ENCODE measurements at regions not wholly inside any gene's neighbourhood (a gene's known extent, or its start where the extent isn't known, plus 50 kb on each side); places are given as distances from the start of the nearest gene placed in this dataset.
"Not testable (repeated sequence)": the region's sequence is repeated elsewhere in the genome, so short reads cannot be mapped to it uniquely, and the experiment has no call there.

GRCh38 chr11:96841792-96842191 lies 452.0 kb downstream of the JRKL start:
- TF ChIP-seq POLR2AphosphoS5 (IDR thresholded peaks at IDR 0.05) (no peak), CTCF (IDR thresholded peaks at IDR 0.05) (no peak), POLR2A (IDR thresholded peaks at IDR 0.05) (no peak), EP300 (IDR thresholded peaks at IDR 0.05) (no peak)
- H3K9me3 ChIP-seq: no peaks in the 10 kb centered on the region
- H3K27me3 ChIP-seq: no peaks in the 10 kb centered on the region
- no peak for DNase-seq
- no peak overlapping the region for H3K27ac ChIP-seq
- no peaks in the 10 kb centered on the region for H3K36me3 ChIP-seq
- H3K4me1 ChIP-seq: no peaks in the 10 kb centered on the region
- H3K4me3 ChIP-seq: no peak overlapping the region
- 56 to 86% methylated on average over 2 of the region's 2 CpGs for WGBS, 2 donors
- intact Hi-C loops (cut with DNase I): no loop called here

GRCh38 chr11:96842731-96843130 lies 452.9 kb downstream of the JRKL start:
- Histone ChIP-seq H3K27ac (no peak overlapping the region), H3K9me3 (no peaks in the 10 kb centered on the region), H3K4me1 (no peaks in the 10 kb centered on the region), H3K27me3 (no peaks in the 10 kb centered on the region), H3K4me3 (no peak overlapping the region), H3K36me3 (no peaks in the 10 kb centered on the region)
- TF ChIP-seq CTCF (IDR thresholded peaks at IDR 0.05) (no peak), POLR2A (IDR thresholded peaks at IDR 0.05) (no peak), POLR2AphosphoS5 (IDR thresholded peaks at IDR 0.05) (no peak), EP300 (IDR thresholded peaks at IDR 0.05) (no peak)
- 93 to 100% methylated on average over 1 of the region's 1 CpG for WGBS, 2 donors
- intact Hi-C loops (cut with DNase I): no loop called here
- no peak for DNase-seq

- intact Hi-C loops (cut with DNase I): no loop called here
- H3K36me3 ChIP-seq: no peaks in the 10 kb centered on the region
- WGBS, 2 donors: 71 to 78% methylated on average over 3 of the region's 3 CpGs
Measured at GRCh38 chr11:96854425-96854824, 464.6 kb downstream of the JRKL start.

GRCh38 chr11:96861722-96862121 lies 471.9 kb downstream of the JRKL start:
- H3K9me3 ChIP-seq; intact Hi-C loops (cut with DNase I); H3K36me3 ChIP-seq; DNase-seq; H3K4me3 ChIP-seq; H3K27ac ChIP-seq; H3K27me3 ChIP-seq; H3K4me1 ChIP-seq: not testable (repeated sequence)
- WGBS, 2 donors: 84 to 91% methylated on average over 3 of the region's 3 CpGs

More at GRCh38 chr11:96854425-96854824, 464.6 kb downstream of the JRKL start:
- no peak overlapping the region for H3K4me3 ChIP-seq
- no peak for DNase-seq
- no peaks in the 10 kb centered on the region for H3K27me3 ChIP-seq
- no peaks in the 10 kb centered on the region for H3K4me1 ChIP-seq
- H3K27ac ChIP-seq: no peak overlapping the region
- TF ChIP-seq CTCF (IDR thresholded peaks at IDR 0.05) (no peak), POLR2AphosphoS5 (IDR thresholded peaks at IDR 0.05) (no peak), POLR2A (IDR thresholded peaks at IDR 0.05) (no peak), EP300 (IDR thresholded peaks at IDR 0.05) (no peak)
- no peaks in the 10 kb centered on the region for H3K9me3 ChIP-seq

GRCh38 chr11:96863520-96863919 lies 473.7 kb downstream of the JRKL start:
- Histone ChIP-seq H3K9me3 (no peaks in the 10 kb centered on the region), H3K36me3 (no peaks in the 10 kb centered on the region), H3K4me3 (no peak overlapping the region), H3K4me1 (no peaks in the 10 kb centered on the region), H3K27me3 (no peaks in the 10 kb centered on the region), H3K27ac (no peak overlapping the region)
- no peak for TF ChIP-seq CTCF (IDR thresholded peaks at IDR 0.05)
- intact Hi-C loops (cut with DNase I): no loop called here
- no peak for DNase-seq
- 89 to 92% methylated on average over 3 of the region's 3 CpGs for WGBS, 2 donors

All from sigmoid colon (tissue), 6 donors.